GM10266 (cell line): ENCODE measurements at regions not wholly inside any gene's neighbourhood (a gene's known extent, or its start where the extent isn't known, plus 50 kb on each side); places are given as distances from the start of the nearest gene placed in this dataset.

Source experiments
- DNase-seq: peaks from one replicate; pipeline ENCODE4 v3.0.0; 2012; ENCODE audit errors: extremely low spot score
- CTCF ChIP-seq: IDR thresholded peaks from 2 replicates; pipeline ENCODE4 v1.5.1; 2012; ENCODE audit warnings: mild to moderate bottlenecking, low read depth; ENCODE audit not compliant: control insufficient read depth, insufficient read depth; ENCODE audit errors: missing control alignments

GRCh38 chr6:155949256-155949655, 493.6 kb upstream of the NOX3 start:
- DNase-seq = no peak
- TF ChIP-seq CTCF = no peak

DNA sequence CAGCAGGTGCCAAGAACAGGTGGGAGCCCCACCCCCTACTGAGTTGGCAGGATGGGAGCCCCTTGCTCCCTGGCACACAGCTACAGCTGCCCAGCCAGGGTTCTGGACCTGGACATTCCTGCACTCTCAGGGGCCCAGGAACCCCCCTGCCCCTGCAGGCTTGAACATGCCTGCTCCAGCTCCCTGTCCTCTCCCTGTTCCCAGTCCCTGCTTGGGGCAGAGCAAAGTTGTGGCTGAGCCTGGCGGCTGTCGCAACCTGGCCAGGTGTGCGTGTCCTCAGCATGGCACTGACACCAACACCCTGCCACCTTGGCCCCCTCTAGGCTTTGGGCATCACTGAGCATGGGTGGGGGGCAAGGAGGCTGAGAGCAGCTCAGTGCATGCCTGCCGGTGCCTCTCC, 491.2 kb upstream of the NOX3 start:
- no peak for TF ChIP-seq CTCF
- DNase-seq = no peak

GRCh38 chr6:155943635-155944034, 488.0 kb upstream of the NOX3 start:
- TF ChIP-seq CTCF = no peak
- DNase-seq = no peak

DNA sequence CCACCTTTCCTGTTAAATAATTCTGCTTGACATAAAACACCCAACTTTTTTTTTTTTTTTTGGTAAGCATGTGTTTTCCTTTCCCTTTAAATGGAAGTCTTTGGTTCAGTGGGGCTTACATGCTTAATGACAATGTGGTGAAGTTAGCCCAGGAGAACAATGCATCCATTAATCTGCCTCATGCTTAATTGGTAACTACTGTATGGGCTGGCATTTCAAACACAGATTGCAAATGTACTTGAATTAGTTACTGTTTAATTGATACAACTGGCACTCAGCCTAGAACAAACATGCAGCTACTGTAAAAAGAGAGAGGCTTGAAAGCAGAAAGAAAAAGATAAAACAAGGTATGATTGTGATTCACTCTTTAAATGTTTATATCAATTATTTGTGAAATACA, 483.6 kb upstream of the NOX3 start:
- no peak for DNase-seq
- no peak for TF ChIP-seq CTCF

DNA sequence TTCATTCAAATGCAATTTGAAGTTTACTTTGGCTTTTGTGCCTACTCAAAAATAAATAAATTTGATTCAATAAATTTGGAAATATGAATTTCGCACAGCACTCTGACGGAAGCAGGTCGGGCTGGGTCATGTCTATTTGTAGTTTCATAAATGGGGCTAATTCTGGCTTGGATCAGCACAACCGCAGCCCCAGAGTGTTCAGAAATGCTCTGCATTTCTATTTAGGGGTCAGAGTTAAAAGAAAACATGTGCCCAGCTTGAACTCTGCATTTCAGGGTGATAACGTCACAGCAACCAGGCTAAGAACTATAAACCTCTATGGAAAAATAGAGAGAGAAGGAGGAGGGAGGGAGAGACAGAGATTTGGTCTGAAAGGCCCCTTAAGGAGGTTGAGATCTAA, 480.9 kb upstream of the NOX3 start:
- no peak for DNase-seq
- TF ChIP-seq CTCF = no peak

DNA sequence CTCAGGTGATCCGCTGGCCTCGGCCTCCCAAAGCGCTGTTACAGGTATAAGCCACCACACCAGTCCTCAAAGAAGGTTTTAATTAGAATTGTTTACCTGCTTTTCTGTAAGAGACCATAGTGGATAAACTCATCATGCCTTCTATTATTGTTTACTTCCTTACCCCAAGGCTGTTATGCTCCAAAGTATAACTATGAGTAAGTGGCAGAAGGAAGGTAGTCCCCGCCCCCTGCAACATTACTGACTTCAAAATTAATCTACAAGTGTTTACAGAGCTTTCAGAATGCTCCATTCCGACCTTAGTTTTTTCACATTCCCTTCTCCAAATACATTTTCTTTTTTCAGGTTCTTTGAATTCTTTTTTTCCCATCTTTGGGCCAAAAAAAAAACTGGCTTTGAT, 480.5 kb upstream of the NOX3 start:
- no peak for DNase-seq
- TF ChIP-seq CTCF = no peak

- no peak for TF ChIP-seq CTCF
- no peak for DNase-seq
Measured at GRCh38 chr6:155916846-155917624, 461.4 kb upstream of the NOX3 start.
